ENCODE measurements at regions not wholly inside any gene's neighbourhood (a gene's known extent, or its start where the extent isn't known, plus 50 kb on each side); places are given as distances from the start of the nearest gene placed in this dataset.

DNA sequence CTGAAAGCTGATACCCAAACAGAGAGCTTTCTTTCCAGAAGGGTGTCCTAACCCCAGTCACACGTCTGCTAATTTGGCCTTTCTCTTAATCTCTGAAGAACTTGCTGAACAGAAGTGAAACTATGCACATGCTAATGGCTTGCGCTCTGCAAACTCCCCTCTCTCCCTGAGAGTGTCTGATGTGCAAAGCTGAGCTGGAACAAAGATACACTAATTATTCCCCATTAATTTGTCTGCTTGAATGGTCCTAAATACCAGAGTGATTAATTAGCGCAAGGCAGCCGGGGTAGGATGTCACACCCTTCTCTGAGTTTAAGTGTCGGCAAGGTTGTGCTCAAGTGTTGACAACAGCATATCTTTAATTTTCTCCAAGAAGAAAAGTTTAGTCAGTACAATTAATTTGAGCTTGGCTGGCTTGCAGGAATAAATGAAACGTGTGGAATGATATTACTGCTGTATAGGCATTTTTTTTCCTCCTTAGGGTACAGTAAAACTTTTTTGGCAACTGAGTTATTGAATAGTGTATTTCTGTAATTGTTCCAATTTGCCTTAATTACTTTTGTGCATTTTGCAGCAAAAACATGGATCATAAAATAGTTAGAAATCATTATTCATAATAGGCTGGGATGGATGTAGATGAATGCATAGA, 715.9 kb upstream of the POU3F2 start:
- H3K4me1 ChIP-seq (replicated peaks in 1 of 2) = no peaks in the 10 kb centered on the region
- H3K27me3 ChIP-seq = no peaks in the 10 kb centered on the region
- intact Hi-C loops (cut with DNase I) = no loop called here
- 43 to 44% (median 43%) methylated on average over 6 of the region's 6 CpGs for WGBS, 4 donors
- H3K9me3 ChIP-seq (replicated peaks in 1 of 3) = no peaks in the 10 kb centered on the region
- H3K27ac ChIP-seq = no peak overlapping the region
- TF ChIP-seq, protein P1, sequence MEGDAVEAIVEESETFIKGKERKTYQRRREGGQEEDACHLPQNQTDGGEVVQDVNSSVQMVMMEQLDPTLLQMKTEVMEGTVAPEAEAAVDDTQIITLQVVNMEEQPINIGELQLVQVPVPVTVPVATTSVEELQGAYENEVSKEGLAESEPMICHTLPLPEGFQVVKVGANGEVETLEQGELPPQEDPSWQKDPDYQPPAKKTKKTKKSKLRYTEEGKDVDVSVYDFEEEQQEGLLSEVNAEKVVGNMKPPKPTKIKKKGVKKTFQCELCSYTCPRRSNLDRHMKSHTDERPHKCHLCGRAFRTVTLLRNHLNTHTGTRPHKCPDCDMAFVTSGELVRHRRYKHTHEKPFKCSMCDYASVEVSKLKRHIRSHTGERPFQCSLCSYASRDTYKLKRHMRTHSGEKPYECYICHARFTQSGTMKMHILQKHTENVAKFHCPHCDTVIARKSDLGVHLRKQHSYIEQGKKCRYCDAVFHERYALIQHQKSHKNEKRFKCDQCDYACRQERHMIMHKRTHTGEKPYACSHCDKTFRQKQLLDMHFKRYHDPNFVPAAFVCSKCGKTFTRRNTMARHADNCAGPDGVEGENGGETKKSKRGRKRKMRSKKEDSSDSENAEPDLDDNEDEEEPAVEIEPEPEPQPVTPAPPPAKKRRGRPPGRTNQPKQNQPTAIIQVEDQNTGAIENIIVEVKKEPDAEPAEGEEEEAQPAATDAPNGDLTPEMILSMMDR (IDR thresholded peaks at IDR 0.05) = no peak
- no peak for TF ChIP-seq POLR2A (IDR thresholded peaks at IDR 0.05)
- DNase-seq = no peak
- no peaks in the 10 kb centered on the region for H3K36me3 ChIP-seq (replicated peaks in 1 of 2)
- H3K4me3 ChIP-seq = no peak overlapping the region

DNA sequence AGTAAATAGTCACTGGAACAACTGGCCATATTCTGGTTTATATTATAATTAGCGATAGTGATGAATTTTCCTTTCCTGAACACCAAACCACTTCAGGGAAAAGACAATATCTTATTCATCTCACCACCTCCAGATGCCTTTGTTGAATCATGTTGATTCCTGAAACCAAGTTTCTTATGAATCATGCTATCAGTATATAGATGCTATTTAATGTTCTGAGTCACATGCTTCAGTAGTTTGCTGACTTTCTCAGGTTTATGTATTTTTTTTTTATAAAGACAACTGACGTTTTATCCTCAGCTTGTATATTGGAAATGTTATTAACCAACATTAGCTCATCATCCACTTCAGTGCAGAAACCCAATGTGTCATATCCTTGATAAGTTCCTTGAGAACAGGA, 710.2 kb upstream of the POU3F2 start:
- DNase-seq = no peak
- intact Hi-C loops (cut with DNase I) = no loop called here
- no peaks in the 10 kb centered on the region for H3K9me3 ChIP-seq (replicated peaks in 1 of 3)
- H3K27ac ChIP-seq = no peak overlapping the region
- no peaks in the 10 kb centered on the region for H3K27me3 ChIP-seq
- H3K36me3 ChIP-seq (replicated peaks in 1 of 2) = no peaks in the 10 kb centered on the region
- no peak overlapping the region for H3K4me3 ChIP-seq
- WGBS, 4 donors = 65 to 76% (median 69%) methylated on average over 2 of the region's 2 CpGs
- TF ChIP-seq, protein P1 (IDR thresholded peaks at IDR 0.05) = no peak
- TF ChIP-seq POLR2A (IDR thresholded peaks at IDR 0.05) = no peak
- H3K4me1 ChIP-seq (replicated peaks in 1 of 2) = no peaks in the 10 kb centered on the region

DNA sequence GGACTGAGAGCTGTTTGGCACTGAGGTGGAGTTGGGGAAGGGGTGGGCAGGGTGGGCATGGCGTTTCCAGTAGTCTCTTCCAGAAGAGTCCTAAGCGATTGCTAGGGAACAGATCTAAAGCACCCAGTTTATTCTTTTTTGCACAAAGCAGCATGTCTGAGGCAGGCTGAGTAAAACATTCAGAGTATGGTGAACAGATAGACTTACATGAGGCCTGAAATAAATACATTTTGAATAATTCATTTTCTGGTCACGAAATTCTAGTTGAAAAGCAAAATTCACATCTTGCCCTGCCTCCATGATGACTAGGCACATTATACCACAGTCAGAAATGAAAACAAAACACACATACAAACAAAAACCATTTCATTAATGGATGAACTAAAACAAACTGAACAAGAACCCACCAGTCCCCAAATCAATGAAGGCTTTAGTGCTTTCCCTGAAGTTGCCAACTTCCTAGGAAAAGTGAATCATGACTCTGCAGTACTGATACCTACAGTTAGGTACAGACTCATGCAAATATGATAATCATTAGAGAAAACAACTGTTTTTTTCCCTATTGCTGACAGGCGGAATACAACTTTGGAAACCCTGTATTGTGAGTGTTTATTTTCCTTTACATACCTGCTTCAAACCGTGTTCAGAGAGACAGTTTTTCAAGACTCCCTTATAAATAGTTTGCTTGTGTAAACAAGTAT, 702.9 kb upstream of the POU3F2 start:
- no peaks in the 10 kb centered on the region for H3K4me1 ChIP-seq (replicated peaks in 1 of 2)
- H3K4me3 ChIP-seq = no peak overlapping the region
- no peak for TF ChIP-seq POLR2A (IDR thresholded peaks at IDR 0.05)
- TF ChIP-seq, protein P1 (IDR thresholded peaks at IDR 0.05) = no peak
- H3K9me3 ChIP-seq (replicated peaks in 1 of 3) = no peaks in the 10 kb centered on the region
- 50 to 60% (median 59%) methylated on average over 5 of the region's 5 CpGs for WGBS, 4 donors
- no peaks in the 10 kb centered on the region for H3K36me3 ChIP-seq (replicated peaks in 1 of 2)
- H3K27me3 ChIP-seq = no peaks in the 10 kb centered on the region
- intact Hi-C loops (cut with DNase I) = no loop called here
- no peak overlapping the region for H3K27ac ChIP-seq
- no peak for DNase-seq

DNA sequence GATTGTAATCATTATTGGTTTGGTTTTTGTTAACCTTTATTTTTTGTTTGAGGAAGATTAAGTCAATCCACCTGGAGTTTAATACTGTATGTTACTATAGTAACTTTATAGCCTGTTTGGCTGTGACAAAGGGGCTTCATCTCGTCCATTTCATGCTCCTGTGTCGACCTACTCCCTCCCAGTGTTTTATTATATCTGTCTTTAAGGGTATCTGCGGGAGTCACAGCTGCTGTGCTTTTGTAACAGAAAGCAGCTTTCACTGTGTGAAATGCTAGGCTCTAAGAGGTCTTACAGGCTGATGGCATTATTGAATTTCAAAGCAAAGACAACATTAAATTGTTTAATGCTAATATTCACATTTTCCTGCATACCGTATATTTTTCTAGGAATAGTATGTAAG, 698.0 kb upstream of the POU3F2 start:
- no peaks in the 10 kb centered on the region for H3K4me1 ChIP-seq (replicated peaks in 1 of 2)
- no peaks in the 10 kb centered on the region for H3K9me3 ChIP-seq (replicated peaks in 1 of 3)
- no peaks in the 10 kb centered on the region for H3K36me3 ChIP-seq (replicated peaks in 1 of 2)
- no peaks in the 10 kb centered on the region for H3K27me3 ChIP-seq
- 7 to 11% (median 10%) methylated on average over 4 of the region's 4 CpGs for WGBS, 4 donors
- TF ChIP-seq, protein P1 (IDR thresholded peaks at IDR 0.05) = no peak
- no peak for TF ChIP-seq POLR2A (IDR thresholded peaks at IDR 0.05)
- intact Hi-C loops (cut with DNase I) = no loop called here
- no peak overlapping the region for H3K27ac ChIP-seq
- DNase-seq = no peak
- no peak overlapping the region for H3K4me3 ChIP-seq
